ENCODE measurements at regions not wholly inside any gene's neighbourhood (a gene's known extent, or its start where the extent isn't known, plus 50 kb on each side); places are given as distances from the start of the nearest gene placed in this dataset.
"Not testable (repeated sequence)": the region's sequence is repeated elsewhere in the genome, so short reads cannot be mapped to it uniquely, and the experiment has no call there.

- in situ Hi-C loops (cut with HindIII; ENCODE audit: low pct_unique_long_range_greater_than_20kb, low sequenced_read_pairs): no loop called here
- peak; percentile 67 for DNase-seq (ENCODE audit: low read depth, low spot score)
Observed at GRCh38 chr5:67983251-67984110, 232.1 kb upstream of the PIK3R1 start.

DNA sequence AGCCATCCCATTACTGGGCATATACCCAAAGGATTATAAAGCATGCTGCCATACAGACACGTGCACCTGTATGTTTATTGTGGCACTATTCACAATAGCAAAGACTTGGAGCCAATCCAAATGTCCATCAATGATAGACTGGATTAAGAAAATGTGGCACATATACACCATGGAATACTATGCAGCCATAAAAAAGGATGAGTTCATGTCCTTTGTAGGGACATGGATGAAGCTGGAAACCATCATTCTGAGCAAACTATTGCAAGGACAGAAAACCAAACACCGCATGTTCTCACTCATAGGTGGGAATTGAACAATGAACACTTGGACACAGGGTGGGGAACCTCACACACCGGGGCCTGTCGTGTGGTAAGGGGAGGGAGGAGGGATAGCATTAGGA, 233.4 kb upstream of the PIK3R1 start:
- DNase-seq (ENCODE audit: low read depth, low spot score); in situ Hi-C loops (cut with HindIII; ENCODE audit: low pct_unique_long_range_greater_than_20kb, low sequenced_read_pairs): not testable (repeated sequence)

- in situ Hi-C loops (cut with HindIII; ENCODE audit: low pct_unique_long_range_greater_than_20kb, low sequenced_read_pairs): no loop called here
- no peak for DNase-seq (ENCODE audit: low read depth, low spot score)
Observed at GRCh38 chr5:67978171-67978570, 237.4 kb upstream of the PIK3R1 start.

DNA sequence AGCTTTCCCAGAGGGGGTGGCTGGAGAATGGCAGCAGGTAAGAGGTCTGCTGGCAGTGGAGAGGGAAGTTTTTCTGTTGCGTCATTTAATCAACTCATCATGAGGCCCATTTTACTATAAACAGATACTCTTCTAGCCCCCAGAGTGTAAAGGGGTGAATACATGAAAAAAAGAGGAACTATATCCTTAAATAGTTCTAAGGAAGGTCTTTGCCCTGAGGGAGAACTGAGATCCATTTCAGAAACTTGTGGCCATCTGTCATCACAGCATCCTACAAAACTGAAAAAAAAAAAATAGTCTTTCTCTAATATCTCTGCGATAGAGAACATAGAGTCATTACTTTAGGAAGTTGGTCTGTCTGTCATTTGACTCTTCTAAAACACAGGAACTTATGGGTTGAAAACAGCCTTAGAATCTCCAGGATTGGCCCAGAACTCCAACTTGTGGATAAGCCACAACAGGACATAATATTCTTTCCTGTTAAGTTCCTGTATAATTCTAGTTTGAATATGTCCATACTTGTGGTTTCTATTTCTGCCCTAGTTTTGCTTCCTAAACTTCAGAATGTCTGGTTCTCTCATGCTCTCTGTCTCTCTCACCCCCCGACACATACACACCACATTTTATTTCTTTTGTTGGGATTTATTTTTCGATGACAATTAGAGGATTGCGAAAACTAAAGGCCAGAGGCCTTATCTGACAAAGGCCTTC, 238.5 kb upstream of the PIK3R1 start:
- in situ Hi-C loops (cut with HindIII; ENCODE audit: low pct_unique_long_range_greater_than_20kb, low sequenced_read_pairs): no loop called here
- no peak for DNase-seq (ENCODE audit: low read depth, low spot score)

DNA sequence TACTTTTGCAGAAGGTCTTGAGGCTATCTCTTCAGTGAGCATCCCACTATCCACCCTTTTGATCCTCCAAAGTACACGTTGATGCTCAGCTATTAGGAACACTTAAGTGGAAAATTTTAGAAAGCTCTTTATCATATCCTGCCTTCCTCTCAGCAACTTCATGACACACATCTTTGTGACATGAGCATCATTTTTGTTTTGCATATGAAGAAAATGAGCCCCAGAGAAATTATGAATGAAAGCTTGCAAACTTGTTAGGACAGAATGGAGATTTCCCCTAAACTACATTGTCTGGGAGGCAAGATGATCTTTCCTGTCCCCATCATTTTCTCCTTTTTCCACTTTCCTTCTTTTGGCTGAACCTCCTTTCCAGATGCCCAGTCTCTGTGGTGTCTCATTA, 239.4 kb upstream of the PIK3R1 start:
- in situ Hi-C loops (cut with HindIII; ENCODE audit: low pct_unique_long_range_greater_than_20kb, low sequenced_read_pairs): no loop called here
- no peak for DNase-seq (ENCODE audit: low read depth, low spot score)

DNA sequence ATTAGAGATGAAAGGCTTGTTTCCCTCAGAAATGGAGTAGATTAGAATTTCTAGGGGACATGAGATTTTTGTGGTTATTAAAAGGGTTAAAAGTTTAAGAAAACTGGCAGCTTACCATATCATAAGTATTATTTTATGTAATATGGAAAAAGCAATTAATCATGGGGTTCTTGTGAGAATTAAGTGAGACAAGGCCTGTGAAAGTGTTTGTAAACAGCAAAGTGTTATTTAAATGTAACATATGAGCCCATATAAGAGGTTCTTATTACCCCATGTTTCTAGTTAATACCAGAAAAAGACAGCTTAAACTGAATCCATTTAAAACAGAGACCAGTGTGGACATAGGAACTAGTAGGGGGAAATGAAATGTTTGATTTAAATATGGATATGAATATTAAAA, 241.1 kb upstream of the PIK3R1 start:
- no peak for DNase-seq (ENCODE audit: low read depth, low spot score)
- in situ Hi-C loops (cut with HindIII; ENCODE audit: low pct_unique_long_range_greater_than_20kb, low sequenced_read_pairs): no loop called here

- in situ Hi-C loops (cut with HindIII; ENCODE audit: low pct_unique_long_range_greater_than_20kb, low sequenced_read_pairs): no loop called here
- no peak for DNase-seq (ENCODE audit: low read depth, low spot score)
Observed at GRCh38 chr5:67974054-67974453, 241.5 kb upstream of the PIK3R1 start.

DNA sequence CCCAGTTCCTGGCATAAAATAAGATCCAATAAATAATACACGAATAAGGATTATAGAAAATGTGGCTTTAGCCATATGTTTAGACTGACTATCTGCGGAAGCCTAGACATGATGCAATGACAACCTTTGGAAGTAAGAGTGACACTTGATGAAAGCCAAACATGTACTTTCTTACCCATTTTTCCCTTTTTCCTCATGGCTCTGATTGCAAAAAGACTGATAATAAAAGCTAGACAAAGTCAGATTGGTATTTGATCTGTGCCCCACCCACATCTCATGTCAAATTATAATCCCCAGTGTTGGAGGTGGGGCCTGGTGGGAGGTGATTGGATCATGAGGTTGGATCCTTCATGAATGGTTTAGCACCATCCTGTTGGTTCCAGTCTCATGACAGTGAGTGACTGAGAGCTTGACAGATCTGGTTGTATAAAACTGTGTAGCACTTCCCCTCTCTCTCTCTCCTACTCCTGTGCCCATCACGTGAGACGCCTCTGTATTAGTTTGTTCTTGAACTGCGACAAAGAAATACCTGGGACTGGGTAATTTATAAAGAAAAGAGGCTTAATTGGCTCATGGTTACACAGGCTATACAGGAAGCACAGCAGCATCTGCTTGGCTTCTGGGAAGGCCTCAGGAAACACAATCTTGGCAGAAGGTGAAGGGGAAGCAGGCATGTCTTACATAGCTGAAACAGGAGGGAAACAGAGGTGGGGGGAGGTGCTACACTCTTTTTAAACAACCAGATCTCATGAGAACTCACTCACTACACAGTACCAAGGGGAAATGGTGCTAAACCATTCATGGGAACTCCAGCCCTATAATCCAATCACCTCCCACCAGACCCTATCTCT, 243.4 kb upstream of the PIK3R1 start:
- DNase-seq (ENCODE audit: low read depth, low spot score): no peak
- in situ Hi-C loops (cut with HindIII; ENCODE audit: low pct_unique_long_range_greater_than_20kb, low sequenced_read_pairs): no loop called here

- DNase-seq (ENCODE audit: low read depth, low spot score): no peak
Observed at GRCh38 chr5:67971223-67971830, 244.2 kb upstream of the PIK3R1 start.

GRCh38 chr5:67969631-67970030, 245.9 kb upstream of the PIK3R1 start:
- in situ Hi-C loops (cut with HindIII; ENCODE audit: low pct_unique_long_range_greater_than_20kb, low sequenced_read_pairs): no loop called here
- DNase-seq (ENCODE audit: low read depth, low spot score): no peak

More at GRCh38 chr5:67971223-67971830, 244.2 kb upstream of the PIK3R1 start:
- in situ Hi-C loops (cut with HindIII; ENCODE audit: low pct_unique_long_range_greater_than_20kb, low sequenced_read_pairs): no loop called here

DNA sequence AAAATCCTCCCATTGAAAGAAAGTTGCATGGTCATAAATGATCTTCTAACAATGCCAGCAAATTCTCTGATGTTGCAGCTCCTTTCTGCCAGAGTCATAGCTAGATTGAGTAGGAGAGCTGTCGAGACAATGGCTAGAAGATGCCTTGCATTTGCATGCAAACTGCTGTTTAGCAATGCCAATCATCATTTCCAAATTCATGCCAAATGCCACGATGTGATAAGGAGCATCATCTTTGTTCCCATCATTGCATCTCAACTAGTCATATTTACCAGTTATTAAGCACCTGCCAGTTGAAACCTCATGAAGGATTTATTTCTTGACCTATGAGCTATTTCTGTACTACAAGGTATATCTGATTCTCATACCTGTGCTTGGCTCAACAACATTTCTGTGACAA, 246.4 kb upstream of the PIK3R1 start:
- DNase-seq (ENCODE audit: low read depth, low spot score): no peak
- in situ Hi-C loops (cut with HindIII; ENCODE audit: low pct_unique_long_range_greater_than_20kb, low sequenced_read_pairs): no loop called here

DNA sequence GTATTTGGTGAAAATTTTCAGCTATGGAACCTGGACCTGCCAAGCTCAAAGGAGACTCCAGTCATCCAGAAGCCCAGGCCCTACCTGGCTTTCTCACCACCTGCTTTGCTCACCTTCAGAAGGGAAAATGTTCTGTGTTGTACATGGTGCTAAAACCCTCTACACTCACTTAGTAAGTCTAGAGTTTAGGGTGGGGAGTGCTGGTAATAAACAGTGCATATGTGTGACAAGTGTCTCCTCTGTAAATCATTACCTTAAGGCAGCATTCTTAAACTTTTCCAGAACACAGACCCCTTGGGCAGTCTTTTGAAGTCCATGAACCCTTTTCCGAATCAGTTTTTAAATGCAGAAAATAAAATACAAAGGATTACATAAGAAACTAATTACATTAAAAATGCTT, 248.8 kb upstream of the PIK3R1 start:
- DNase-seq (ENCODE audit: low read depth, low spot score): no peak
- in situ Hi-C loops (cut with HindIII; ENCODE audit: low pct_unique_long_range_greater_than_20kb, low sequenced_read_pairs): no loop called here

DNA sequence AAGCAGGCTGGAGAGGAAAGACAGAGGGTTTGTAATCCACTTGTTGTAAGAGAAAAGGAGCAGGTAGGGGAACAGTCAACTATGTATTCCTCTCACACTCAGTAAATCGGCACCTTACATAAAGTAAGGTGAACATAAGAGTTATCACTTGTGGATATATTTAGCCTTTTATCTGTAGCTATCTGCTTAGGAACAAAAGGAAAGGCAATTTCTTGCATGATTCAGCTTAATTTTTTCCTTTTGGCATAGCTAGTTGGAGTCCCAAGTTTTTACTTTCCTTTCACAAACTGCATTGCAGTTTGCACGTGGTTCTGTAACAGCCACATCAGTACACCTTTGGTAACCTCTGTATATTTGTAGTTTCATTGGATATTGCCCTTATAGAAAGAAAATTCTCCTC, 250.9 kb upstream of the PIK3R1 start:
- in situ Hi-C loops (cut with HindIII; ENCODE audit: low pct_unique_long_range_greater_than_20kb, low sequenced_read_pairs): no loop called here

DNA sequence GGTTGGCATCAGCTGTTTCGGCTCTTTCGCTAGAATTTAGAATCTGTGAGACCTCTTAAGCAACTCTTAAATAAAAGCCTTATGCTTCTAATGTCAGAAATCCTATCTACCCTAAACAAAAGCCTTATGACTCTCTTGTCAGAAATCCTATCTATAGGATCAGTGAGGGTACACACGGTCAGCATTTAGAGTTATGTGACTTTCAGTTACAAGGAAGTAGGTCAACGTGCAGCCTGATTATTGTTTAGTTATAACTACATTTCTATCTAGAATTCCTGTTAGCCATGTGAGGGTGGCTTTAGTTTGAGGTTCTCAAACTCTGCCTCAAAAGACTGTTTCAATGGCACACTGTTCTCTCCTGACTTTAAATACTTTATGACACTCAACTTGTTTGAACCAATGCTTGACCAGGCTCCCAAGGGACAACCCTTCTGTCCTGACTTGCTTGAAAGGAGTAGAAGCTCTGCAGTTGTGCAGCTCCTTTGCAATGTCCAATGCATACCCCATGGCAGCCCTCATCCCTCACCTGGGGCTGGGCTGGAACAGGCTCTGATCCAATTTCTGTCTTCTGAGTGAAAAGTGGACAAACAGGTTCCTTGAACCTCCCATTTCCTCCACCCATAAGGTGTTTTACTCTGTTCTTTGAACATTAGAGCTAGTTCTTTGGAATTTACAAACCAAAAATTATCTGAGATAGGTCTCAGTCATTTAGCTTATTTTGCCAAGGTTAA, 251.6 kb upstream of the PIK3R1 start:
- in situ Hi-C loops (cut with HindIII; ENCODE audit: low pct_unique_long_range_greater_than_20kb, low sequenced_read_pairs): no loop called here

More for the DNA sequence above, 250.9 kb upstream of the PIK3R1 start:
- no peak for DNase-seq (ENCODE audit: low read depth, low spot score)

DNA sequence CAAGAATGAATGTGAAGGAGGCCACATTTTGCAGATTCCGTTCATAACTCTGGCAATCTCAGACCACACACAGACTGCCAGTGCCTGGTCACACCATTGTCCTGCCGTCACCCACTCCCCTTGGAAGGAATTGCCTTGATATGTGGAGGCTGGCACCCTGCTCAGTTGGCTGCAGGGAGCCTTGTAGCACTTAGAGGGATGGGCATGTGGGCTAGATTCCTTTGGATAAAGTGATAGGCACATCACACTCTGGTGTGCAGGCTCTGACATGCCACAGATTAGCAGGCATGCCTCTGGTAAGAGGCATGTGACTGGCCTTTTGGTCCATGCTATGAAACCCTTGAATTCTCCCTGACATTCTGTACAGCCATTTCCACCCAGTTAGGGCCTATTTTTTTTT, 254.6 kb upstream of the PIK3R1 start:
- in situ Hi-C loops (cut with HindIII; ENCODE audit: low pct_unique_long_range_greater_than_20kb, low sequenced_read_pairs): no loop called here
- DNase-seq (ENCODE audit: low read depth, low spot score): no peak

More for the DNA sequence above, 251.6 kb upstream of the PIK3R1 start:
- DNase-seq (ENCODE audit: low read depth, low spot score): no peak

GRCh38 chr5:67957374-67957773, 258.2 kb upstream of the PIK3R1 start:
- no peak for DNase-seq (ENCODE audit: low read depth, low spot score)
- in situ Hi-C loops (cut with HindIII; ENCODE audit: low pct_unique_long_range_greater_than_20kb, low sequenced_read_pairs): no loop called here

DNA sequence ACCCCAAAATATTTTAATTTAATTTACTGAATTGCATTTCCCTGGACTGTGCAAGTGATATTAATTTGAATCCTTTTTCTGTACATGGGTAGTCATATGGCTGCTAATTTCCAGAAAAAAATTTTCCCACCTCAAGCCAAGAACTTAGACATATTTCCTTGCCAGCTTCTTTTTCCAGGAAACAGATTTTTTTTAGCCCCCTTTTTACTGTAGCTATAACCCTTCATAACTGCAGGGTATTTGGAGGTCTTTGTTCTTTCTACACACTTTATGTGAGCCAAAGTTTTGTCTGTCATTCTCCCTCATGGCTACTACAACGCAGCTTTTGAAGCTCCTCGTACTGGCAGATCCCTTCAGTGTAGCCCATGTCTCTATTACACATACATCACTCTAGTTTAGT, 261.2 kb upstream of the PIK3R1 start:
- in situ Hi-C loops (cut with HindIII; ENCODE audit: low pct_unique_long_range_greater_than_20kb, low sequenced_read_pairs): no loop called here
- no peak for DNase-seq (ENCODE audit: low read depth, low spot score)

Data from SK-MEL-5 (cell line).